ENCODE measurements at regions not wholly inside any gene's neighbourhood (a gene's known extent, or its start where the extent isn't known, plus 50 kb on each side); places are given as distances from the start of the nearest gene placed in this dataset.

- in situ Hi-C loops (cut with HindIII; ENCODE audit: low pct_unique_long_range_greater_than_20kb, low sequenced_read_pairs): no loop called here
- no peak for DNase-seq (ENCODE audit: low read depth, low spot score)
Measured at GRCh38 chr5:165184183-165184582, 1678.8 kb downstream of the MAT2B start.

- DNase-seq (ENCODE audit: low read depth, low spot score): no peak
- in situ Hi-C loops (cut with HindIII; ENCODE audit: low pct_unique_long_range_greater_than_20kb, low sequenced_read_pairs): no loop called here
Measured at GRCh38 chr5:165185716-165186115, 1680.3 kb downstream of the MAT2B start.

- no peak for DNase-seq (ENCODE audit: low read depth, low spot score)
- in situ Hi-C loops (cut with HindIII; ENCODE audit: low pct_unique_long_range_greater_than_20kb, low sequenced_read_pairs): no loop called here
Measured at GRCh38 chr5:165187815-165188214, 1682.4 kb downstream of the MAT2B start.

GRCh38 chr5:165188556-165189175 lies 1683.2 kb downstream of the MAT2B start:
- DNase-seq (ENCODE audit: low read depth, low spot score): no peak
- in situ Hi-C loops (cut with HindIII; ENCODE audit: low pct_unique_long_range_greater_than_20kb, low sequenced_read_pairs): no loop called here

- in situ Hi-C loops (cut with HindIII; ENCODE audit: low pct_unique_long_range_greater_than_20kb, low sequenced_read_pairs): no loop called here
- DNase-seq (ENCODE audit: low read depth, low spot score): no peak
Measured at GRCh38 chr5:165196961-165197360, 1691.5 kb downstream of the MAT2B start.

GRCh38 chr5:165201369-165201768 lies 1696.0 kb downstream of the MAT2B start:
- DNase-seq (ENCODE audit: low read depth, low spot score): no peak
- in situ Hi-C loops (cut with HindIII; ENCODE audit: low pct_unique_long_range_greater_than_20kb, low sequenced_read_pairs): no loop called here

- in situ Hi-C loops (cut with HindIII; ENCODE audit: low pct_unique_long_range_greater_than_20kb, low sequenced_read_pairs): no loop called here
- no peak for DNase-seq (ENCODE audit: low read depth, low spot score)
Measured at GRCh38 chr5:165201771-165202518, 1696.5 kb downstream of the MAT2B start.

- in situ Hi-C loops (cut with HindIII; ENCODE audit: low pct_unique_long_range_greater_than_20kb, low sequenced_read_pairs): no loop called here
- no peak for DNase-seq (ENCODE audit: low read depth, low spot score)
Measured at GRCh38 chr5:165202519-165202910, 1697.1 kb downstream of the MAT2B start.

GRCh38 chr5:165209101-165209727 lies 1703.8 kb downstream of the MAT2B start:
- in situ Hi-C loops (cut with HindIII; ENCODE audit: low pct_unique_long_range_greater_than_20kb, low sequenced_read_pairs): no loop called here
- DNase-seq (ENCODE audit: low read depth, low spot score): peak; percentile 44

GRCh38 chr5:165224366-165225045 lies 1719.1 kb downstream of the MAT2B start:
- in situ Hi-C loops (cut with HindIII; ENCODE audit: low pct_unique_long_range_greater_than_20kb, low sequenced_read_pairs): no loop called here
- no peak for DNase-seq (ENCODE audit: low read depth, low spot score)

- in situ Hi-C loops (cut with HindIII; ENCODE audit: low pct_unique_long_range_greater_than_20kb, low sequenced_read_pairs): no loop called here
- DNase-seq (ENCODE audit: low read depth, low spot score): peak; percentile 54
Measured at GRCh38 chr5:165227515-165227914, 1722.1 kb downstream of the MAT2B start.

GRCh38 chr5:165228184-165228583 lies 1722.8 kb downstream of the MAT2B start:
- DNase-seq (ENCODE audit: low read depth, low spot score): no peak
- in situ Hi-C loops (cut with HindIII; ENCODE audit: low pct_unique_long_range_greater_than_20kb, low sequenced_read_pairs): no loop called here

- no peak for DNase-seq (ENCODE audit: low read depth, low spot score)
- in situ Hi-C loops (cut with HindIII; ENCODE audit: low pct_unique_long_range_greater_than_20kb, low sequenced_read_pairs): no loop called here
Measured at GRCh38 chr5:165231821-165232508, 1726.5 kb downstream of the MAT2B start.

GRCh38 chr5:165232509-165233028 lies 1727.2 kb downstream of the MAT2B start:
- DNase-seq (ENCODE audit: low read depth, low spot score): no peak
- in situ Hi-C loops (cut with HindIII; ENCODE audit: low pct_unique_long_range_greater_than_20kb, low sequenced_read_pairs): no loop called here

- in situ Hi-C loops (cut with HindIII; ENCODE audit: low pct_unique_long_range_greater_than_20kb, low sequenced_read_pairs): no loop called here
Measured at GRCh38 chr5:165241811-165242210, 1736.4 kb downstream of the MAT2B start.

GRCh38 chr5:165242646-165243045 lies 1737.2 kb downstream of the MAT2B start:
- in situ Hi-C loops (cut with HindIII; ENCODE audit: low pct_unique_long_range_greater_than_20kb, low sequenced_read_pairs): no loop called here
- DNase-seq (ENCODE audit: low read depth, low spot score): no peak

More at GRCh38 chr5:165241811-165242210, 1736.4 kb downstream of the MAT2B start:
- no peak for DNase-seq (ENCODE audit: low read depth, low spot score)

GRCh38 chr5:165244407-165244806 lies 1739.0 kb downstream of the MAT2B start:
- no peak for DNase-seq (ENCODE audit: low read depth, low spot score)
- in situ Hi-C loops (cut with HindIII; ENCODE audit: low pct_unique_long_range_greater_than_20kb, low sequenced_read_pairs): no loop called here

Data from SK-MEL-5 (cell line).